ENCODE measurements at regions not wholly inside any gene's neighbourhood (a gene's known extent, or its start where the extent isn't known, plus 50 kb on each side); places are given as distances from the start of the nearest gene placed in this dataset.

DNA sequence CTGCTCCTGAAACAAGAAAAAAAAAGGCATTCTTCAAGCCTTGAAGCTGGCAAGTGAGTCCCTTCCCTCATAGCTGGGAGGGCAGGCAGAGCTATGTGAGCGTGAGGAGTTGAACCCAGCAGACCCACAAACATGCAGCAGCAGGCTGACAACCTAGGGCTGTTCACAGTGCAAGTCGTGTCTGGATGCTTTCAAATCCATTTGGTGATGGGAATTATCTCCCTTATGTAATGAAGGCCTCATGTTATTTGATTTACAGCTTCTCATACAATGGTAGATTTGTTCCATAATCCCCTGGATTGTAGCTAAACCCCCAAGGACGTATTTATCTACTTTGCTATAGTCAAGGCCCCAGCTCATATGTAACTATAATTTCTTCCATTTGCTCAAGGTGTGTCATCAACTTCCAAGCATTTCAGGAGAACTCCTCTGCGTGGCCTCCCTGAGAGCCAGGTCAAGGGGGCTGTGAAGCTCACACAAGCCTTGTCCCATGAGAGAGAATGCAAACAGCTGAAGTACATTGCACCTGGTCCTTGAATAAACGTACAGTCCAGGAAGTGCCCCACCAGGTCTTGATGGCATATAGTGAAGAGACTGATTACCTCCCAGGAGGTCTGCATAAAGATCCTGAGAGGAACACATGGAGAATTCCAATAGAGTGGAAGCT lies 124.8 kb upstream of the SLC1A3 start:
- no peaks in the 10 kb centered on the region for H3K36me3 ChIP-seq
- no peaks in the 10 kb centered on the region for H3K9me3 ChIP-seq
- ATAC-seq (no peak), DNase-seq (no peak)
- H3K27ac ChIP-seq = no peak overlapping the region
- H3K4me1 ChIP-seq = no peaks in the 10 kb centered on the region
- intact Hi-C loops (cut with DNase I; ENCODE audit: low total_unique reads) = no loop called here
- no peak for TF ChIP-seq POLR2A (IDR thresholded peaks at IDR 0.05)
- TF ChIP-seq, protein P1, sequence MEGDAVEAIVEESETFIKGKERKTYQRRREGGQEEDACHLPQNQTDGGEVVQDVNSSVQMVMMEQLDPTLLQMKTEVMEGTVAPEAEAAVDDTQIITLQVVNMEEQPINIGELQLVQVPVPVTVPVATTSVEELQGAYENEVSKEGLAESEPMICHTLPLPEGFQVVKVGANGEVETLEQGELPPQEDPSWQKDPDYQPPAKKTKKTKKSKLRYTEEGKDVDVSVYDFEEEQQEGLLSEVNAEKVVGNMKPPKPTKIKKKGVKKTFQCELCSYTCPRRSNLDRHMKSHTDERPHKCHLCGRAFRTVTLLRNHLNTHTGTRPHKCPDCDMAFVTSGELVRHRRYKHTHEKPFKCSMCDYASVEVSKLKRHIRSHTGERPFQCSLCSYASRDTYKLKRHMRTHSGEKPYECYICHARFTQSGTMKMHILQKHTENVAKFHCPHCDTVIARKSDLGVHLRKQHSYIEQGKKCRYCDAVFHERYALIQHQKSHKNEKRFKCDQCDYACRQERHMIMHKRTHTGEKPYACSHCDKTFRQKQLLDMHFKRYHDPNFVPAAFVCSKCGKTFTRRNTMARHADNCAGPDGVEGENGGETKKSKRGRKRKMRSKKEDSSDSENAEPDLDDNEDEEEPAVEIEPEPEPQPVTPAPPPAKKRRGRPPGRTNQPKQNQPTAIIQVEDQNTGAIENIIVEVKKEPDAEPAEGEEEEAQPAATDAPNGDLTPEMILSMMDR (IDR thresholded peaks at IDR 0.05 in 4 of 5, conservative IDR thresholded peaks at IDR 0.05 in 1 of 5) = no peak
- H3K27me3 ChIP-seq = no peaks in the 10 kb centered on the region
- in situ Hi-C loops (cut with MboI; ENCODE audit: low sequenced_read_pairs in 4 of 4) = no loop called here
- no peak overlapping the region for H3K4me3 ChIP-seq

DNA sequence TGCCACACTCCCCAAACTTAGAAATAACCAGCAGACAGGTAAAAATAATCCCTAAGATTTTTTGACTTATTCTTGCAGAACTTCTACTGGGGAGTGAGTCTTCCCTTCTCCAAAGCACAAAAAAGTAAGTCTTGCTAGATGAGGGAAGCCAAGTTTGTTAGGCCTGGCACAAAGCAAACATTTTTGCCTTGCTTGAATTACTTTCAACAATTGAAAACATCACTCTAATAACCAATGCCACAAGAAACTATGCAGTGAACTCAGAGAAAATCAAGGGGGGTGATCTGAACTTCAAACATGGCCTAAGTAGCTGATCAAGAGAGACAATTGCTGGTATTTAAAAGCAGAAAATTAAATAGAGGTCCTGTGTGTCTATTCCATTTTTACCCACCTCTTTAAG lies 123.6 kb upstream of the SLC1A3 start:
- Histone ChIP-seq H3K36me3 (no peaks in the 10 kb centered on the region), H3K4me1 (no peaks in the 10 kb centered on the region), H3K27me3 (no peaks in the 10 kb centered on the region), H3K4me3 (no peak overlapping the region), H3K27ac (no peak overlapping the region), H3K9me3 (no peaks in the 10 kb centered on the region)
- DNase-seq (no peak), ATAC-seq (no peak)
- no peak for TF ChIP-seq POLR2A (IDR thresholded peaks at IDR 0.05)
- TF ChIP-seq, protein P1 (IDR thresholded peaks at IDR 0.05 in 4 of 5, conservative IDR thresholded peaks at IDR 0.05 in 1 of 5) = no peak
- in situ Hi-C loops (cut with MboI; ENCODE audit: low sequenced_read_pairs in 4 of 4) (no loop called here), intact Hi-C loops (cut with DNase I; ENCODE audit: low total_unique reads) (no loop called here)

DNA sequence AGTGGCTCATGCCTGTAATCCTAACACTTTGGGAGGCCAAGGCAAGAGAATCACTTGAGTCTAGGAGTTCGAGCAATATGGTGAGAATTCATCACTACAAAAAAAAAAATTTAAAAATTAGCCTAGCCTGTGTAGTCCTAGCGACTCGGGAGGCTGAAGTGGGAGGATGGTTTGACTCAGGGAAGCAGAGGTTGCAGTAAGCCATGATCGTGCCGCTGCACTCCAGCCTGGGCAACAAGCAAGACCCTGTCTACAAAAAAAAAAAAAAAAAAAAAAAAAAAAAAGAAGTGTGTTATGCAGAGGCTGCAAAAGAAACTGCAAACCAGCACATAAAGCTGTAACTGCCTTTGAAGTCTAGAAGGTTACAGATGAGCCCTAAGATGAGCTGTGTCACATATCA lies 116.9 kb upstream of the SLC1A3 start:
- Histone ChIP-seq H3K4me3 (no peak overlapping the region), H3K27me3 (no peaks in the 10 kb centered on the region), H3K9me3 (no peaks in the 10 kb centered on the region), H3K4me1 (no peaks in the 10 kb centered on the region), H3K36me3 (no peaks in the 10 kb centered on the region), H3K27ac (no peak overlapping the region)
- intact Hi-C loops (cut with DNase I; ENCODE audit: low total_unique reads) (no loop called here), in situ Hi-C loops (cut with MboI; ENCODE audit: low sequenced_read_pairs in 4 of 4) (no loop called here)
- DNase-seq (no peak), ATAC-seq (no peak)
- no peak for TF ChIP-seq POLR2A (IDR thresholded peaks at IDR 0.05)
- TF ChIP-seq, protein P1 (IDR thresholded peaks at IDR 0.05 in 4 of 5, conservative IDR thresholded peaks at IDR 0.05 in 1 of 5) = no peak

DNA sequence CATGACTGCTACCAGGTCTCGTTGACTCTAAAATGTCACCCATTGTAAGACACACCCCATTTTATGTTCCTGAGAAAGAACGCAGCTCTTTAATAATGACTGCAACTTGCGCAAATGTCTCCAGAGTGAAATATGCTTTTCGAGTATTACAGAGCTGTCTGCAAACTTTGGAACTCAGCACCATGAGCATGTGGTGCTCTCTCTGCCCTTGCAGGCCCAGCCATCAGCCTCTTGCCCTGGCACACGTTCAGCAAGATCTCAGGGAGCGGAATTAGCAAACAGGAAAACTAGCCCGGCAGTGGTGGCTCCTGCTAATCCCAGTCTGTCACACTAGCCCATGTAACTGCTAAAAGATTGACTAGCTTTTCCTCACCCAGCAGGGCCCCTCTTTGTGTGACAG lies 114.5 kb upstream of the SLC1A3 start:
- in situ Hi-C loops (cut with MboI; ENCODE audit: low sequenced_read_pairs in 4 of 4) = no loop called here
- Histone ChIP-seq H3K36me3 (no peaks in the 10 kb centered on the region), H3K9me3 (no peaks in the 10 kb centered on the region), H3K27ac (no peak overlapping the region), H3K4me1 (no peaks in the 10 kb centered on the region), H3K4me3 (no peak overlapping the region), H3K27me3 (peaks cover 0 to 5% (median 0%) of the 10 kb centered on the region in 3 donors)
- no peak for DNase-seq
- intact Hi-C loops (cut with DNase I; ENCODE audit: low total_unique reads) = no loop called here
- no peak for ATAC-seq
- TF ChIP-seq, protein P1 (IDR thresholded peaks at IDR 0.05 in 4 of 5, conservative IDR thresholded peaks at IDR 0.05 in 1 of 5) = no peak
- no peak for TF ChIP-seq POLR2A (IDR thresholded peaks at IDR 0.05)
